ENCODE measurements at regions not wholly inside any gene's neighbourhood (a gene's known extent, or its start where the extent isn't known, plus 50 kb on each side); places are given as distances from the start of the nearest gene placed in this dataset.

GRCh38 chr11:122177238-122177637 lies 61.2 kb upstream of the BLID start:
- no peak for TF ChIP-seq EZH2 (IDR thresholded peaks at IDR 0.05; ENCODE audit: insufficient read depth, low read length)
- no peak for TF ChIP-seq CTCF (IDR thresholded peaks at IDR 0.05; ENCODE audit: insufficient read depth, low read depth, low read length)
- Histone ChIP-seq H2AFZ (ENCODE audit: low read depth, low read length) (no peak overlapping the region), H3K4me3 (ENCODE audit: insufficient read depth, low read depth, low read length) (peak overlapping the region; percentile 99), H3K9me3 (ENCODE audit: insufficient read depth, low read depth, low read length) (no peaks in the 10 kb centered on the region), H3K4me2 (ENCODE audit: low read length) (peak overlapping the region; percentile 92), H3K36me3 (ENCODE audit: insufficient read depth, low read length) (peaks cover 41% of the 10 kb centered on the region), H3K27me3 (ENCODE audit: insufficient read depth, low read length) (no peaks in the 10 kb centered on the region), H3K79me2 (ENCODE audit: insufficient read depth, low read length) (peaks cover 95% of the 10 kb centered on the region), H3K27ac (ENCODE audit: low read depth, low read length) (peak overlapping the region; percentile 97), H3K4me1 (ENCODE audit: insufficient read depth, low read length) (peaks cover 69% of the 10 kb centered on the region), H3K9ac (ENCODE audit: low read length) (peak overlapping the region; percentile 99), H4K20me1 (ENCODE audit: insufficient read depth, low read length) (peaks cover 39% of the 10 kb centered on the region)
- Mint-ChIP-seq H3K27me3 (ENCODE audit: low read depth, unreplicated experiment) (no peaks in the 10 kb centered on the region), H3K4me1 (ENCODE audit: low read depth, unreplicated experiment) (peaks cover 60% of the 10 kb centered on the region), H3K9me3 (ENCODE audit: unreplicated experiment) (no peaks in the 10 kb centered on the region), H3K27ac (ENCODE audit: unreplicated experiment) (no peak overlapping the region), H3K36me3 (ENCODE audit: low read depth, unreplicated experiment) (peaks cover 9% of the 10 kb centered on the region), H3K4me3 (ENCODE audit: unreplicated experiment) (peak overlapping the region; percentile 82)
- peak; percentile 60 for FAIRE-seq
- DNase-seq (ENCODE audit: low read depth): no peak

DNA sequence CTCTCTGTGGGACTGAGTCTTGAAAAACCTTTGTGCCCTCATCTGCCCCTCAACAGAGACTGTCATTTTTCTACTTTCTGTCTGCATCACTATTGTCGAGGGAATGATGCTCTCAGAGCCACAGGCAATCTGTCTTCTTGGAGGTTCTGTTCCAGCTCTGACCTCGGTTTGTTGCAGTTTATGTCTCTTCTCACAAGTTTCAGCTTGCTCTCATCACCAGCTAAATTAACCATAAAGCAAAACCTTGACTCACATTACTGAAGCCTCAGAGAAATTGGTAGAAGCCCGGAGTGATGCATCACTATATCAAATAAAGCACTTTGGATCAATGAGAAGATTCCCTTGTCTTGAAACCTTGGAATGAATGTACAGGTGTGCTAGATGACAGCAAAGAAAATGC lies 60.6 kb upstream of the BLID start:
- Histone ChIP-seq H3K4me3 (ENCODE audit: insufficient read depth, low read depth, low read length) (peak overlapping the region; percentile 99), H4K20me1 (ENCODE audit: insufficient read depth, low read length) (peaks cover 42% of the 10 kb centered on the region), H3K9ac (ENCODE audit: low read length) (peak overlapping the region; percentile 99), H3K9me3 (ENCODE audit: insufficient read depth, low read depth, low read length) (no peaks in the 10 kb centered on the region), H3K79me2 (ENCODE audit: insufficient read depth, low read length) (peaks cover 92% of the 10 kb centered on the region), H3K4me1 (ENCODE audit: insufficient read depth, low read length) (peaks cover 65% of the 10 kb centered on the region), H3K27me3 (ENCODE audit: insufficient read depth, low read length) (no peaks in the 10 kb centered on the region), H3K27ac (ENCODE audit: low read depth, low read length) (peak overlapping the region; percentile 97), H3K4me2 (ENCODE audit: low read length) (peak overlapping the region; percentile 92), H3K36me3 (ENCODE audit: insufficient read depth, low read length) (peaks cover 41% of the 10 kb centered on the region), H2AFZ (ENCODE audit: low read depth, low read length) (no peak overlapping the region)
- DNase-seq (ENCODE audit: low read depth): peak; percentile 69
- peak overlapping the region; percentile 82 for H3K4me3 Mint-ChIP-seq (ENCODE audit: unreplicated experiment)
- no peak for FAIRE-seq
- peaks cover 9% of the 10 kb centered on the region for H3K36me3 Mint-ChIP-seq (ENCODE audit: low read depth, unreplicated experiment)
- H3K9me3 Mint-ChIP-seq (ENCODE audit: unreplicated experiment): no peaks in the 10 kb centered on the region
- peaks cover 54% of the 10 kb centered on the region for H3K4me1 Mint-ChIP-seq (ENCODE audit: low read depth, unreplicated experiment)
- H3K27me3 Mint-ChIP-seq (ENCODE audit: low read depth, unreplicated experiment): no peaks in the 10 kb centered on the region
- no peak overlapping the region for H3K27ac Mint-ChIP-seq (ENCODE audit: unreplicated experiment)
- no peak for TF ChIP-seq CTCF (IDR thresholded peaks at IDR 0.05; ENCODE audit: insufficient read depth, low read depth, low read length)
- TF ChIP-seq EZH2 (IDR thresholded peaks at IDR 0.05; ENCODE audit: insufficient read depth, low read length): no peak

DNA sequence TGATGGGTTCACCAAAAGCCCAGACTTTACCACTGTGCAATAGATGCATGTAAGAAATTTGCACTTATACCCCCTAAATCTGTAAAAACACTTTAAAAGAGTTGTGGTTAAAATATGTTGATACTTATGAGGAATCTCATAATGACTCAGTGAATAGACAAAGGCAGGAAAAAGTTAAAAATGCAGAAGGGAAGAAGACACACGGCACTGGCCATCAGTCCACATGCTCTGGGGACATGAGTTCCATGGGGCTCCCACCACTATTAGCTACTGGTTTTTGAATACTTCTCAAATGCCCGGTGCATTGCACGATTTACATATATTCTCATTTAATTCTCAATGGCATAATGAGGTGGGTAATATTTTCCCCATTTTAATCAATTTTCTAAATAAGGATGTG lies 59.3 kb upstream of the BLID start:
- H3K27me3 ChIP-seq (ENCODE audit: insufficient read depth, low read length): no peaks in the 10 kb centered on the region
- FAIRE-seq (peak; percentile 66), DNase-seq (ENCODE audit: low read depth) (no peak)
- Mint-ChIP-seq H3K36me3 (ENCODE audit: low read depth, unreplicated experiment) (peaks cover 13% of the 10 kb centered on the region), H3K4me1 (ENCODE audit: low read depth, unreplicated experiment) (peaks cover 51% of the 10 kb centered on the region), H3K9me3 (ENCODE audit: unreplicated experiment) (peaks cover 3% of the 10 kb centered on the region), H3K27ac (ENCODE audit: unreplicated experiment) (peak overlapping the region; percentile 36), H3K27me3 (ENCODE audit: low read depth, unreplicated experiment) (no peaks in the 10 kb centered on the region), H3K4me3 (ENCODE audit: unreplicated experiment) (peak overlapping the region; percentile 66)
- no peak for TF ChIP-seq CTCF (IDR thresholded peaks at IDR 0.05; ENCODE audit: insufficient read depth, low read depth, low read length)
- no peak for TF ChIP-seq EZH2 (IDR thresholded peaks at IDR 0.05; ENCODE audit: insufficient read depth, low read length)
- peak overlapping the region; percentile 97 for H3K27ac ChIP-seq (ENCODE audit: low read depth, low read length)
- H3K4me3 ChIP-seq (ENCODE audit: insufficient read depth, low read depth, low read length): peak overlapping the region; percentile 99
- H3K9me3 ChIP-seq (ENCODE audit: insufficient read depth, low read depth, low read length): no peaks in the 10 kb centered on the region
- peaks cover 41% of the 10 kb centered on the region for H3K36me3 ChIP-seq (ENCODE audit: insufficient read depth, low read length)
- peaks cover 97% of the 10 kb centered on the region for H3K79me2 ChIP-seq (ENCODE audit: insufficient read depth, low read length)
- H3K4me2 ChIP-seq (ENCODE audit: low read length): peak overlapping the region; percentile 92
- H3K9ac ChIP-seq (ENCODE audit: low read length): peak overlapping the region; percentile 99
- no peak overlapping the region for H2AFZ ChIP-seq (ENCODE audit: low read depth, low read length)
- peaks cover 63% of the 10 kb centered on the region for H3K4me1 ChIP-seq (ENCODE audit: insufficient read depth, low read length)
- peaks cover 51% of the 10 kb centered on the region for H4K20me1 ChIP-seq (ENCODE audit: insufficient read depth, low read length)

Measured in astrocyte (in vitro differentiated cells and primary cell).